GM19351 (cell line): ENCODE measurements at regions not wholly inside any gene's neighbourhood (a gene's known extent, or its start where the extent isn't known, plus 50 kb on each side); places are given as distances from the start of the nearest gene placed in this dataset.
"Not testable (repeated sequence)": the region's sequence is repeated elsewhere in the genome, so short reads cannot be mapped to it uniquely, and the experiment has no call there.

ENCODE experiments used
- ATAC-seq: cut with Tn5 transposase; IDR thresholded peaks from one replicate; pipeline ENCODE4 v1.9.1; 2021; ENCODE audit warnings: mild to moderate bottlenecking, moderate library complexity; ENCODE audit not compliant: unreplicated experiment

DNA sequence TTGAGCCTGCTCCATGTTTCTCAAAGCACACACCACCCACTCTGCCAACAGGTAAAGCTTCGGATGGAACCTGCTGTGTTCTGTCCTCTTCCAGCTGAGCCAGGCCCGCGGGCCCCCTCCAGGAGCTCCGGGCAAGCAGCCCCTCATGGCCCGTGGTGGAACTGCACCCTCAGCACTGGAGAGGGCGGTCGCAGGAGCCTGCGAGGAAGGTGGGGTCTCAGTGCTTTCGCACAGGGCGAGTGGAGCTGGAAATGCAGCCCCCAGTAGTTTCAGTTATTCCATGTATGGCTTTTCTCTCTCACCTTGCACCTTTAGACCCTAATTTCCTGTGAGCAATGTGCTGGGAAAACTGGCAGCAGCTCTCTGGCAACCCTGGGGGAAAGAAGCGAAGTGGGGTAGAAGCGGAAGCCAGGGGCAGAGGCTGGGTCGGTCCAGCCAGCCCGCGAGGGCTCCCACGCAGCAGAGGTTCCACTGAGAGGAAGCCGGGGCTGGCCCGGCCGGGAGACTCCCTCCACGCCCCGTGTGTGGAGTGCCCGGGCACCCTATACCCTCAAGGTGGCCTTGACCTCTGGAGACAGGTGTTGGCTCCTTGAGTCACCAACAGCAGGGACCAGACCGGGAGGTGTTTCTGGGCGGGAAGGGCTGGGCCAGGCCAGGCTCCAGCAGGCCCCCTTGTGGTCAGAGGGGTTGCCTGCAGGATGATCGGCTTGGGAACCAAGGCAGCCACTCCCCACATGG lies 119.9 kb upstream of the TMEM45B start:
- ATAC-seq, result peak; percentile 87

- ATAC-seq, result no peak
These were observed 119.2 kb upstream of the TMEM45B start for GRCh38 chr11:129696309-129696989.

DNA sequence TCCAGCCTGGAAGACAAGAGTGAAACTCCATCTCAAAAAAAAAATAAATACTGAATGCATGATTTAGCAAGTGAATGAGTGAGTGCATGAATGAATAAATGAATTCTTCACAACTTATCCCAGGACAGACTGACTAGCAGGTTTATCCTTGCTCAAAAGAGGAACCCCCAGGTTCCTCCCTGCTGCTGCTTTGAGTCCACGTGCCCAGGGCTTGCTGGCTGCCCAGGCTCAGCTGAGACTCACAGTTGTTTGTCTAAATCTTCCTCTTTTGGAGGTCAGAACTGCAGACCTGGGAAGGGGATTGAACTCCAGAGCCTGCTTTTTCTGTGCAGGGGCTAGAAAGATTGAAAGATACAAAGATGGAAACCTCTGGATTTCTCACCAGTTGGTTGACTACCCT lies 117.4 kb upstream of the TMEM45B start:
- no peak for ATAC-seq

- no peak for ATAC-seq
These were observed 115.8 kb upstream of the TMEM45B start for GRCh38 chr11:129699711-129700304.

GRCh38 chr11:129700701-129701100 lies 114.9 kb upstream of the TMEM45B start:
- no peak for ATAC-seq

DNA sequence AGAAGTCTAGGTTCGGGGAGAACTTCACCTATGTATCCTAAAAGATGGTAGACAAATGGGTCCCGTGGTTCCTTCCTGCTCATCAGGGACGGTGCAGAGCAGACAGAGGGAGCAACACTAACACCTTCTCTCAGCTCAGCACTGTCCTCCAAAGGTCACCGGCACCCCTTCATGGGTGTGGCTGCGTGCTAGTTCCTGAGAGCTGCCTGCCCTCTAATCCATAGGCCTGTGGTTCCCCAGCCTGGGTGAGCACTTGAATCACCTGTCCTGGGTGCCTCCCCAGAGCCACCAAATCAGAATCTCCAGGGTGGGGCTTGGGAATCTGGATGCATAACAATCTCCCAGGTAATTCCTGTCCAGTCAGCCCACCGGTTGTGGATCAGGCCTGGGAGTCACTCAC lies 113.9 kb upstream of the TMEM45B start:
- no peak for ATAC-seq

DNA sequence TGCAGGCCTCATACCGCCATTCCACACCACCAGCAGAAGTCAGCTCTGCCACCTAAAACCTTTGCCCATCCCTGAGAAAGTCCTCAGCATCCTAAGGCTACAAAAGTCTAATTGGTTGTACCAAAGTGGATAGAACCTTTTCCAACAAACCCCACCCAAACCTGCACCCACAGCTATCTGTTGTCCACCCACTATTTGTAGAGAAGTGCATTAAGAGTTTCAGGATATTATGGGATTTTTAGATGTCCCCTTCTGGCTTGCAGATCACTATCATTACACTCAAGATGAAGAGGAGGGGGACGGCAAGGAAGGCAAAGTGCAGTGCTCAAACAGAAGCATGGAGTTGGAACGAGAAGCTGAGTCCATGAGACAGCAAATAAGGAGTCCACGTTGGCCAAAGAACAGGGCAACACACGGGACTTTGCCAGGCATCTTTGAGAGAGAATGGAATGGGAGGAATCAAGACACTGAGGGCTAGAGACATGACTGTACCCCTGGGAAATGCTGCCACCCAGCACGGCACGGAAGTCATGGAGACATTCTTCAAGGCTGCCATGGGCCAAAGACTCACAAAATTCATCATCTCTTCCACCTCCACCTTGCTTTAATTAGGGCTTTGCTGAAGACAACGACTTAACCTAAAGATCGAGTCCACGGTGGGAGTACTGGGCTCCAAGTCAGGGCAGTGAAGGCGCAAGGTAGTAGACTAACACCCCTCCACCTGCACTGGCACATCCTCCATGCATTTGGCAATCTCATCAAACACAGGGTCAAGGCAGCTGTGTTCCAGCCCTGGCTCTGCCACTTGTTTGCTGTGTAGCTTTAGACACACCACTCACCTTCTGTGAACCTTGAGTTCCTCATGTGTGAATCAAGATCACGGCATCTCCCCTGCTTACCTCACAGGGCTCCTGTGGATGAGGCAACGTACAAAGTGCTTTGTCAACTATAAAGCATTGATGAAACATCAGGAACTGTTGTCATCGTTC lies 112.9 kb upstream of the TMEM45B start:
- no peak for ATAC-seq

DNA sequence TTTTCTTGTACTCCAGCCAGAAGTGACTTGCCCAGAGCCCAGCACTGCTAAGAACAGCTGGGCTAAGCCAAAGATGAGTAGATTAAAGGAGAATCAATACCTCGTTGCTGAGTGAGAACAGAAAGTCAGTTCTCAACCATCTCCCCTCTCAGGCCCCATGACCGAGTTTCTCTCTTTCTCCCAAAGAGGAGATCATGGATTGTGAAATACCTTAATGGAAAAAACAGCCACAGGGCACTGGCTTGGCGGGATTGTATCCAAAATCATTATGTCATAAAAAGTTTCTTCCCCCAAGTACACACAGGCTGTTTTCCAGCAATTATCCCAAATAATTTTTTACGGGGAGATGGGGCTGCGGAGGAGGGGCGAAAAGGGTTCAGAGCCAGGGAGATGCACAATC lies 111.8 kb upstream of the TMEM45B start:
- ATAC-seq, result no peak

GRCh38 chr11:129704831-129705230 lies 110.8 kb upstream of the TMEM45B start:
- no peak for ATAC-seq

GRCh38 chr11:129705341-129705740 lies 110.3 kb upstream of the TMEM45B start:
- ATAC-seq, result no peak

- no peak for ATAC-seq
These were observed 109.7 kb upstream of the TMEM45B start for GRCh38 chr11:129705933-129706332.

- ATAC-seq, result no peak
These were observed 105.7 kb upstream of the TMEM45B start for GRCh38 chr11:129709801-129710398.

- ATAC-seq, result no peak
These were observed 105.2 kb upstream of the TMEM45B start for GRCh38 chr11:129710423-129710822.

GRCh38 chr11:129711760-129712159 lies 103.9 kb upstream of the TMEM45B start:
- ATAC-seq, result no peak

DNA sequence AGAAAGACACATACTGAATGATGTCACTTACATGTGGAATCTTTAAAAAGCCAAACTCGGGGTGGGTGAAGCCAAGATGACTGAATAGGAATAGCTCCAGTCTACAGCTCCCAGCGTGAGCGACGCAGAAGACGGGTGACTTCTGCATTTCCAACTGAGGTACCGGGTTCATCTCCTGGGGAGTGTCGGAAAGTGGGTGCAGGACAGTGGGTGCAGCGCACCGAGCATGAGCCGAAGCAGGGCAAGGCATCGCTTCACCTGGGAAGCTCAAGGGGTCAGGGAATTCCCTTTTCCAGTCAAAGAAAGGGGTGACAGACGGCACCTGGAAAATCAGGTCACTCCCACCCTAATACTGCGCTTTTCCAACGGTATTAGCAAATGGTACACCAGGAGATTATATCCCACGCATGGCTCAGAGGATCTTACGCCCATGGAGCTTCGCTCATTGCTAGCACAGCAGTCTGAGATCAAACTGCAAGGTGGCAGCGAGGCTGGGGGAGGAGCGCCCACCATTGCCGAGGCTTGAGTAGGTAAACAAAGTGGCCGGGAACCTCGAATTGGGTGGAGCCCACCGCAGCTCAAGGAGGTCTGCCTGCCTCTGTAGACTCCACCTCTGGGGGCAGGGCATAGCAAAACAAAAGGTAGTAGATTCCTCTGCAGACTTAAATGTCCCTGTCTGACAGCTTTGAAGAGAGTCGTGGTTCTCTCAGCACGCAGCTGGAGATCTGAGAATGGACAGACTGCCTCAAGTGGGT lies 103.0 kb upstream of the TMEM45B start:
- not testable (repeated sequence) for ATAC-seq

DNA sequence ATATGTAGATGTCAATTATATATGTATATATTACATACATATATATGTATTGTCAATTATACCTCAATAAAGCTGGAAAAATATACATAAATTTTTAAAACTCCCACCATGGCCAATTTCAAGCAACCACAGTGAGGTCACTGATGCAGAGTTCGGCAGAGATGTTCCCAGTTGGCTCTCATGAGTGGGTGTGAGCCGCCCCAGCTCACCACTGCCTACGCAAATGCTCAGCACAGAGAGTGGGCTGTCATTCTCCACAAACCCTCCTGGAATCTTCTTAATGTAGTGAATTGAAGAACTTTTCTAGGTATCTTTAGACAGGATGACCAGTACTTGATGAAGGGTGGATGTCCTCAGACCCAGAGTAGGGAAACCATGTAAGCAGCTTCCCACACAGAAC lies 96.6 kb upstream of the TMEM45B start:
- no peak for ATAC-seq

DNA sequence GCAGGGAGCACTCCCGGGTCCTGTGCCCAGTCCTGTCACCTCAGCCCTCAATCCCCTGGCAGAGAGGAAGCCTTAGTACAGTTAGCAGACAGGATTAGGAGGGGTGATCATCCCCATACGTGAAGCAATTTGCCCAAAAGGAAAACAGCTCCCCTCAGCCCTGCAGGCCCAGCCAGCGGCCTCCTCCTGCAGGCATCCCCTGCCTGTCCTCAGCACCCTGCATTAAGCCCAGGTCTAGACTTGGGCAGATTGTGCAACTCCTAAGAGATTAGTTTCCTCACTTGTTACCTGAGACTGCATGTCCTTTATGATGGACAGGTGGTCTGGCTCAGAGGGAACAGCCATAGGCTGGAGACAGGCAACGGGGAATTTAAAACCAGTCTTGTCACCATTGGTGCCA lies 95.5 kb upstream of the TMEM45B start:
- ATAC-seq, result no peak

DNA sequence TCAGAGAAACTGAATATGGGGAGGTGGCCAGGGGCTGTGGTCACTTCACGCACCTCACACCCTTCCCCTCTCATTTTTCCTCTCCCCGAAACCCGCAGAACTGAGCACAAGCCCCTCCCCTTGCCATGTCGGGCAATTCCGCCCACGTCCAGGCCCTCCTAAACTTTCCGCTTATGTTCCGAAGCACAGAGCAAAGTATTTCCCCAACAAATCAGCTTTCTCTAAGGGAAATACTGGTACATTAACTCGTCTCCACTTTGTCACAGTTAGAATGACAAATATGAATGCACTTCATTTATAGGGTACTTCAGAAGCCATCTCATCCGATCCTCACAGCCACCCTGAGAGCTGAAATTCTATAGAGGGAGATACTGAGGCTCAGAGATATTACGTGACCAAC lies 94.7 kb upstream of the TMEM45B start:
- ATAC-seq, result no peak

GRCh38 chr11:129721685-129722084 lies 94.0 kb upstream of the TMEM45B start:
- ATAC-seq, result no peak

- ATAC-seq, result no peak
These were observed 93.1 kb upstream of the TMEM45B start for GRCh38 chr11:129722529-129722928.
